Suprapubic skin (tissue), 4 donors: ENCODE measurements at regions not wholly inside any gene's neighbourhood (a gene's known extent, or its start where the extent isn't known, plus 50 kb on each side); places are given as distances from the start of the nearest gene placed in this dataset.

Experiments
- DNase-seq, 2 donors: peaks; one replicate each; pipeline ENCODE4 v3.0.0-alpha.2; 2019; ENCODE audit warnings: low spot score in 2 of 2
- H3K27ac ChIP-seq: fragments of 200-600 bp; sonication (generic); one replicate; pipeline ENCODE4 v1.5.1; 2019
- H3K27me3 ChIP-seq: fragments of 200-600 bp; sonication (generic); one replicate; pipeline ENCODE4 v1.5.1; 2019
- H3K36me3 ChIP-seq: fragments of 200-600 bp; sonication (generic); one replicate; pipeline ENCODE4 v1.5.1; 2019
- H3K4me1 ChIP-seq: fragments of 200-600 bp; sonication (generic); one replicate; pipeline ENCODE4 v1.5.1; 2019
- H3K4me3 ChIP-seq: fragments of 200-600 bp; sonication (generic); one replicate; pipeline ENCODE4 v1.5.1; 2019; ENCODE audit warnings: mild to moderate bottlenecking
- H3K9me3 ChIP-seq: fragments of 200-600 bp; sonication (generic); one replicate; pipeline ENCODE4 v1.5.1; 2019
- EP300 ChIP-seq: sonication (generic); formaldehyde crosslinking; IDR thresholded peaks from one replicate; pipeline ENCODE4 v1.6.1; 2017; ENCODE audit warnings: antibody characterized with exemption
- POLR2A ChIP-seq, 2 donors: fragments of 450-650 bp; IDR thresholded peaks; one replicate each; pipeline ENCODE4 v1.6.1; 2017; ENCODE audit warnings: antibody characterized with exemption in 2 of 2, mild to moderate bottlenecking in 2 of 2, moderate library complexity in 2 of 2
- POLR2AphosphoS5 ChIP-seq, 3 donors: sonication (generic); formaldehyde crosslinking; IDR thresholded peaks; one replicate each; pipeline ENCODE4 v1.6.1; 2017; ENCODE audit warnings: antibody characterized with exemption in 3 of 3
- WGBS: methylation state at CpG from one replicate; pipeline ENCODE4 v1.1.5; 2018; 5-methylcytosine and 5-hydroxymethylcytosine counted together
- TF ChIP-seq, protein P1 (sequence below), 2 donors: fragments of 200-600 bp in 1 of 2; fragments of 450-650 bp in 1 of 2; sonication (generic) in 1 of 2; IDR thresholded peaks; one replicate each; pipeline ENCODE4 v1.5.1; 2016 to 2019; ENCODE audit warnings: antibody characterized with exemption in 2 of 2, mild to moderate bottlenecking in 1 of 2, moderate library complexity in 1 of 2

- Histone ChIP-seq H3K9me3 (no peaks in the 10 kb centered on the region), H3K36me3 (no peaks in the 10 kb centered on the region), H3K27ac (no peak overlapping the region), H3K4me1 (no peaks in the 10 kb centered on the region), H3K4me3 (no peak overlapping the region), H3K27me3 (no peaks in the 10 kb centered on the region)
- TF ChIP-seq, protein P1, sequence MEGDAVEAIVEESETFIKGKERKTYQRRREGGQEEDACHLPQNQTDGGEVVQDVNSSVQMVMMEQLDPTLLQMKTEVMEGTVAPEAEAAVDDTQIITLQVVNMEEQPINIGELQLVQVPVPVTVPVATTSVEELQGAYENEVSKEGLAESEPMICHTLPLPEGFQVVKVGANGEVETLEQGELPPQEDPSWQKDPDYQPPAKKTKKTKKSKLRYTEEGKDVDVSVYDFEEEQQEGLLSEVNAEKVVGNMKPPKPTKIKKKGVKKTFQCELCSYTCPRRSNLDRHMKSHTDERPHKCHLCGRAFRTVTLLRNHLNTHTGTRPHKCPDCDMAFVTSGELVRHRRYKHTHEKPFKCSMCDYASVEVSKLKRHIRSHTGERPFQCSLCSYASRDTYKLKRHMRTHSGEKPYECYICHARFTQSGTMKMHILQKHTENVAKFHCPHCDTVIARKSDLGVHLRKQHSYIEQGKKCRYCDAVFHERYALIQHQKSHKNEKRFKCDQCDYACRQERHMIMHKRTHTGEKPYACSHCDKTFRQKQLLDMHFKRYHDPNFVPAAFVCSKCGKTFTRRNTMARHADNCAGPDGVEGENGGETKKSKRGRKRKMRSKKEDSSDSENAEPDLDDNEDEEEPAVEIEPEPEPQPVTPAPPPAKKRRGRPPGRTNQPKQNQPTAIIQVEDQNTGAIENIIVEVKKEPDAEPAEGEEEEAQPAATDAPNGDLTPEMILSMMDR (IDR thresholded peaks at IDR 0.05): no peak
- no peak for TF ChIP-seq POLR2AphosphoS5 (IDR thresholded peaks at IDR 0.05)
- no peak for TF ChIP-seq POLR2A (IDR thresholded peaks at IDR 0.05)
- no peak for TF ChIP-seq EP300
- 51% methylated on average over 2 of the region's 2 CpGs for WGBS
- DNase-seq: no peak
These were observed 458.7 kb upstream of the GCFC2 start for GRCh38 chr2:76169276-76170008.

DNA sequence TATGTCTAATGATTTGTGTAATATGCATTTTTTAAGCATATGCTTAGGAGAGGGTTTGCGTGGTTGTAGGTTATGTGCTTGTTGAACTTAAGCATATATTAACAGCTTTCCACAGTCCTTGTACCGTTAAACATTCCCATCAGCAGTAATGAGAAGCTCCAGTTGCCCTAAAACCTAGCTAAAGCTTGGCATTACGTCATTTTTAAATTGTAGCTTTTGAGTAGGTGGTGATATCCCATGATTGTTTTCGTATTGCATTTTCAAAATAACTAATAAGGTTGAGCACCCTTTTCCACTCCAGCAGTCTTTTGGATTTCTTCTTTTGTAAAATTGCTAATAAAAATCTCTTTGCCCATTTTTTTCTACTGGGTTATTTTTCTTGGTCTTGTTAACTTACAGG, 453.1 kb upstream of the GCFC2 start:
- Histone ChIP-seq H3K27me3 (no peaks in the 10 kb centered on the region), H3K4me1 (no peaks in the 10 kb centered on the region), H3K27ac (no peak overlapping the region), H3K9me3 (no peaks in the 10 kb centered on the region), H3K36me3 (no peaks in the 10 kb centered on the region), H3K4me3 (no peak overlapping the region)
- no peak for DNase-seq
- TF ChIP-seq POLR2AphosphoS5 (IDR thresholded peaks at IDR 0.05): no peak
- TF ChIP-seq, protein P1 (IDR thresholded peaks at IDR 0.05): no peak
- no peak for TF ChIP-seq EP300
- TF ChIP-seq POLR2A (IDR thresholded peaks at IDR 0.05): no peak
- WGBS: 74% methylated on average over 4 of the region's 4 CpGs

GRCh38 chr2:76160670-76161069, 450.0 kb upstream of the GCFC2 start:
- 80% methylated on average over 3 of the region's 3 CpGs for WGBS
- Histone ChIP-seq H3K36me3 (no peaks in the 10 kb centered on the region), H3K27ac (no peak overlapping the region), H3K9me3 (no peaks in the 10 kb centered on the region), H3K27me3 (no peaks in the 10 kb centered on the region), H3K4me1 (no peaks in the 10 kb centered on the region), H3K4me3 (no peak overlapping the region)
- TF ChIP-seq EP300 (no peak), POLR2A (IDR thresholded peaks at IDR 0.05) (no peak), POLR2AphosphoS5 (IDR thresholded peaks at IDR 0.05) (no peak)
- TF ChIP-seq, protein P1 (IDR thresholded peaks at IDR 0.05): no peak
- no peak for DNase-seq

DNA sequence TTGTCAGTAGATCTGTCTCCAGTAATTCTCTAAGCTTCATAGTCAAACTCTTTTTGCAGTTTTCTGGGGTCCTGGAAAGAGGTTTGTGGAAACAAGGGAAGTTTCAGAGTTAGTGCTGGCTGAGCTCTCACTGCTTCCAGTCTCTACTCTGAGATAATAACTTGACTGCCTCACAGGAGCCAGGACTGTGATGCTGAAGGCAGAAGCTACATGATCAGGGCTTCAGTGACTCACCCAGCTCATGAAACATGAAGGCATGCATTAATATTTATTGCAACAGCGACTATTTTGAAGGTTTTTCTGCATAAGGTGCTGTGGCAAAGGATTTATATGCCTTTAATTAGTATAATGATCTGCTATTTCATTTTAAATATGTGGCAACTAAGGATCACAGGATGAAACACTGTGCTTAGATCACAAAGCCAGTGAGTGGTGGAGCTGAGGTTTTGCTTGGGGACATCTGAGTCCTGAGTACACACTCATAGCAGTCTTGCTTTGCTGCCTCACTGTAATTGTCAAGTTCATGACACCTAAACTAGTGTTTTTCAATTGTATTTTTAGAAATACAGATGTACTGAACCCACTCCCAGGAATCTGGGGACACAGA, 448.4 kb upstream of the GCFC2 start:
- no peaks in the 10 kb centered on the region for H3K36me3 ChIP-seq
- no peak for DNase-seq
- 79% methylated on average over 1 of the region's 1 CpG for WGBS
- no peak for TF ChIP-seq POLR2AphosphoS5 (IDR thresholded peaks at IDR 0.05)
- no peak overlapping the region for H3K4me3 ChIP-seq
- H3K27me3 ChIP-seq: no peaks in the 10 kb centered on the region
- H3K4me1 ChIP-seq: no peaks in the 10 kb centered on the region
- no peaks in the 10 kb centered on the region for H3K9me3 ChIP-seq
- no peak overlapping the region for H3K27ac ChIP-seq

GRCh38 chr2:76157531-76157930, 446.8 kb upstream of the GCFC2 start:
- no peaks in the 10 kb centered on the region for H3K36me3 ChIP-seq
- no peaks in the 10 kb centered on the region for H3K9me3 ChIP-seq
- no peak overlapping the region for H3K27ac ChIP-seq
- H3K4me3 ChIP-seq: no peak overlapping the region
- H3K27me3 ChIP-seq: no peaks in the 10 kb centered on the region
- H3K4me1 ChIP-seq: no peaks in the 10 kb centered on the region
- 80% methylated on average over 2 of the region's 2 CpGs for WGBS
- no peak for DNase-seq
- TF ChIP-seq POLR2AphosphoS5 (IDR thresholded peaks at IDR 0.05) (no peak), POLR2A (IDR thresholded peaks at IDR 0.05) (no peak), EP300 (no peak)
- TF ChIP-seq, protein P1 (IDR thresholded peaks at IDR 0.05): no peak
